NT2/D1 (cell line): ENCODE measurements at regions not wholly inside any gene's neighbourhood (a gene's known extent, or its start where the extent isn't known, plus 50 kb on each side); places are given as distances from the start of the nearest gene placed in this dataset.

Experiments
- SUZ12 ChIP-seq: IDR thresholded peaks from 2 replicates; pipeline ENCODE4 v1.6.1; 2011; ENCODE audit not compliant: insufficient read length, insufficient read depth; ENCODE audit errors: extremely low read depth
- YY1 ChIP-seq: IDR thresholded peaks from 2 replicates; pipeline ENCODE4 v1.6.1; 2011; ENCODE audit not compliant: insufficient read length, insufficient read depth

DNA sequence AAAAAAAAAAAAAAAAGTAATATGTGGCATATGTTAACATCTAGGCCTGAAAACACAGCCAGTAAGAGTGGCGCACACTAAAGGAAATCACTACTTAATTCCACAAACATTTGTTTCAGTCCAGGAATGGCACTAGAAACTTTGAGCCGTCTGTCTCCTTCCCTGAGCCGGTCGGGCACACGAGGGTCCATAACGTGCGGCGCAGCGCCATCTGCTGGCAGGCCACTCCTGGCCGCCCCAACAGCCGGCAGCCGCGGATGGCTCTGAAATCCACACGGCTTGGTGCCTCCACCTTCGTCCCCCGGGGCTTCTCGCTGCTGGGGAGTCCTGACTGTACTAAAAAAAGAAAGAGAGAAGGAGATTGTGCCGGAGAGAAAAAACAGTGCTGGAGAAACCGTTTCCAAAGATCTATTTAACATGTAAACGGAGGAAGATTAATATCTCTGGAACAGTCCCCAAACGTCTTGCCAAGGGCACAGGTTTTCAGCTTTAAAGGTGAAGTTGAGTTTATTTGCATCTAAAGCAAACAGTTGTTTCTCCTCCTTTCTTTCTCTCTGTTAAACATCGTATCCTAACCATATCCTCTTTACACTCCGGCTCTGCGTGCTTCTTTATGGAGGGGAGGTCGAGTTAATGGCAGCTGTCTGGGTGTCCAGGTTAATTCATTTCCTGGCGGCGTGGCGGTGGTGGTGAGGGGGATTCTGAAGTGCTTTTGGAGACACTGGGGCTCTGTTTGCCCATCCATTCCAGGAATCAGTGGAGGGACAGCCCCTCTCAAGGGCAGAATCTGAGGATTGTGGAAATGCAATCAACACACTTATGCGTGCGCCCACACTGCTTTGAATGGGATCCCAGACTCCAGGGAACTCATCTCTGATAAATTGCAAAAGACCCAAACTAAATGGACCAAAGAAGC is 611.3 kb upstream of the SALL1 start:
- no peak for TF ChIP-seq SUZ12
- TF ChIP-seq YY1: no peak
